ENCODE measurements at regions not wholly inside any gene's neighbourhood (a gene's known extent, or its start where the extent isn't known, plus 50 kb on each side); places are given as distances from the start of the nearest gene placed in this dataset.

DNA sequence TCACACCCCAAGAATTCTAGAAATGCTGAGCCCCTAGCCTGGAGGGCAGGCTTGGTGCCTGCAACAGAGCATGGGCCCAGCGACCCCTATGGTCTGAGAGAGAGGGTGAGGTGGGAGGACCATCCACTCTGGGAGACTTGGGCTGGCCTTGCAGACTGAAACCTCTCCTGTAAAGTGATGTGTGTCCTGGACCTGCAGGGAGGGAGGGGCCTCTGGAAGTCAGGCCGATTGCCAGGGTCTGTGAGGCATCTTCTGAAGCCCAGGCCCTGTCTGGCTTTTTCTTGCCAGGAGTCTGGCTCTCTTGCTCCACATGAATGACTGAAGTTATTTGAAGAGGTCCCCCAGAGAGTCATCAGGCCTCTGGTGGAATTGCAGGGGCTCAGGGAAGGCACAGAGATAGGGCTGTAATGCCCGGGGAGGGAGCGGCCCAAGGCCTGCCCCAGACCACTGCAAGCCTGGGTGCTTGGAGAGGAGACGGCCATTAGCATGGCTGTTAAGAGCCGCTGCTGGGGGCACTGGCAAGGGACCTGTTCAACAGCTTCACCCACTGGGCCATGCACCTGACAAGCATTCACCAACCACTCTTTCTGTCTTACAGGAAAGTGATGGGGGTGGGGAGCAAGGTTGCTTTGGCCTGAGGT, 56.0 kb upstream of the CHRNA7 start:
- TF ChIP-seq, protein P1, sequence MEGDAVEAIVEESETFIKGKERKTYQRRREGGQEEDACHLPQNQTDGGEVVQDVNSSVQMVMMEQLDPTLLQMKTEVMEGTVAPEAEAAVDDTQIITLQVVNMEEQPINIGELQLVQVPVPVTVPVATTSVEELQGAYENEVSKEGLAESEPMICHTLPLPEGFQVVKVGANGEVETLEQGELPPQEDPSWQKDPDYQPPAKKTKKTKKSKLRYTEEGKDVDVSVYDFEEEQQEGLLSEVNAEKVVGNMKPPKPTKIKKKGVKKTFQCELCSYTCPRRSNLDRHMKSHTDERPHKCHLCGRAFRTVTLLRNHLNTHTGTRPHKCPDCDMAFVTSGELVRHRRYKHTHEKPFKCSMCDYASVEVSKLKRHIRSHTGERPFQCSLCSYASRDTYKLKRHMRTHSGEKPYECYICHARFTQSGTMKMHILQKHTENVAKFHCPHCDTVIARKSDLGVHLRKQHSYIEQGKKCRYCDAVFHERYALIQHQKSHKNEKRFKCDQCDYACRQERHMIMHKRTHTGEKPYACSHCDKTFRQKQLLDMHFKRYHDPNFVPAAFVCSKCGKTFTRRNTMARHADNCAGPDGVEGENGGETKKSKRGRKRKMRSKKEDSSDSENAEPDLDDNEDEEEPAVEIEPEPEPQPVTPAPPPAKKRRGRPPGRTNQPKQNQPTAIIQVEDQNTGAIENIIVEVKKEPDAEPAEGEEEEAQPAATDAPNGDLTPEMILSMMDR (conservative IDR thresholded peaks at IDR 0.05; ENCODE audit: low read depth, low read length) = no peak
- no peak for TF ChIP-seq EZH2 (IDR thresholded peaks at IDR 0.05; ENCODE audit: low read length, unreplicated experiment)

Data from PC-3 (cell line).